HAP-1 (cell line): ENCODE measurements at regions not wholly inside any gene's neighbourhood (a gene's known extent, or its start where the extent isn't known, plus 50 kb on each side); places are given as distances from the start of the nearest gene placed in this dataset.
"Not testable (repeated sequence)": the region's sequence is repeated elsewhere in the genome, so short reads cannot be mapped to it uniquely, and the experiment has no call there.

Experiments used
- DNase-seq, 2 experiments: peaks; one replicate each; pipeline ENCODE4 v3.0.0-alpha.2; 2016 to 2020; ENCODE audit warnings: low spot score in 2 of 2
- H3K27me3 ChIP-seq: fragments of 250-450 bp; sonication (Bioruptor Pico); 2 replicates; pipeline ENCODE4 v1.5.1; 2020; ENCODE audit warnings: low read depth, mild to moderate bottlenecking, moderate library complexity
- H3K36me3 ChIP-seq: fragments of 250-450 bp; sonication (Bioruptor Pico); replicated peaks from 2 replicates; pipeline ENCODE4 v1.5.1; 2020; ENCODE audit warnings: mild to moderate bottlenecking
- H3K4me1 ChIP-seq: fragments of 250-450 bp; sonication (Bioruptor Pico); 2 replicates; pipeline ENCODE4 v1.5.1; 2020; ENCODE audit warnings: mild to moderate bottlenecking
- H3K4me3 ChIP-seq: fragments of 250-450 bp; sonication (Bioruptor Pico); 2 replicates; pipeline ENCODE4 v1.5.1; 2020; ENCODE audit warnings: mild to moderate bottlenecking, moderate library complexity
- H3K9me3 ChIP-seq: fragments of 250-450 bp; sonication (Bioruptor Pico); 2 replicates; pipeline ENCODE4 v1.5.1; 2020; ENCODE audit warnings: mild to moderate bottlenecking, moderate library complexity
- in situ Hi-C: fragments of 300-500 bp; cut with MboI; formaldehyde crosslinking; loops from 3 replicates; pipeline ENCODE4 v1.14.3; 2020; ENCODE audit warnings: low sequenced_read_pairs, inconsistent platforms, mixed read lengths

DNA sequence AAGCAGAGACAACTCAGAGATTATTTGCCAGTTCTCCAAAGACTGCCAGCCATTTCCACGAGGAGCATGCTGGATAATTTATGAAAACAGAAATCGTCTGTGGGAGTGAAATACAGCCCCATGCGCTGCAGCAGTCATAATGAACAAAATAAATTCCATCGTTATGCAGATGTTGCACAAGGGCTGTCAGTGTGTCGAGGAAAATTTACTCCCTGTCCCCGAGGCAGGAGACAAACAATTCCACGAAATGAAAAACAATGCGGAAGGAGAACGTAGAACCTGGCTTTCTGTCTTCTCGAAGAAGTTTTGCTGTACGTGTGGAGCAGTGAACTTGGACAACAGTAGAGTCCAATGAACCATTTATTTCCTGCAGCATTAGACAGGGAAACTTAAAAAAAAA lies 399.4 kb downstream of the CD83 start:
- in situ Hi-C loops, result no loop called here
- H3K4me1 ChIP-seq, result no peaks in the 10 kb centered on the region; the same call in 1 of the 2 replicates
- no peak for DNase-seq
- no peak overlapping the region for H3K4me3 ChIP-seq
- no peaks in the 10 kb centered on the region for H3K36me3 ChIP-seq
- H3K9me3 ChIP-seq, result no peaks in the 10 kb centered on the region
- H3K27me3 ChIP-seq, result no peaks in the 10 kb centered on the region

GRCh38 chr6:14517516-14518105 lies 400.0 kb downstream of the CD83 start:
- no peaks in the 10 kb centered on the region for H3K27me3 ChIP-seq
- DNase-seq, result no peak
- in situ Hi-C loops, result no loop called here
- H3K4me1 ChIP-seq, result no peaks in the 10 kb centered on the region; the same call in 1 of the 2 replicates
- H3K9me3 ChIP-seq, result no peaks in the 10 kb centered on the region
- no peaks in the 10 kb centered on the region for H3K36me3 ChIP-seq
- no peak overlapping the region for H3K4me3 ChIP-seq

DNA sequence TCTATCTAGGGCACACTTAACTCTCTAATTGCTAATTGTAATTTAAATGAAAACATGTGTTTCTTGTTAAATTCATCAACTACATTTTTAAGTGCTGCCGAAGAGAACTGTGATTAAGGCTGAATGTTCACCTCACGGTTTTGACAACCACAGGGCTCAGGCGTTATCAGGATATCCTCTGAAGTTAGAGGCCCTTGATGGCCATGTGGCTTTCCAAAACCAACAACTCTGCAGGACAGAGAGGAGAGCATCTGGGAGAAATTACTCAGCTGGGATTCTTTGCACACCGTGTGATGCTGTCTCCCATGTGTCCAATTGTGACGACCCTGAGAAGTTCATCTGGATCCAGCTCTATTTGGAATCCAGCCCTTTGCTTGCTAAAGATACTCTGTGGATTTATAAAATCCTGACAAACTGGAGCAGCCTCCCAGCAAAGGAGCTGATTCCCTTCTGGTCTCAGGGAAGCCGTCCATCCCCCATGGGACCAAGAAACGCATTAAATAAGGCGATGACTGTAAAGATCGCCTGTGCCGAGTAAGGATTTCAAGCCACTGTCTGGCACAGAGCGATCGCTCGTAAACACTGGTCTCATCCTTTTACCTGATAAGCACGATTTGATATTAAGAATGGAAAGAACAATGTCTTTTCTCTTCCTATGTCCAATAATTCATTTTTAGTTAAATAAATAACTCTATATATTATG lies 401.1 kb downstream of the CD83 start:
- Histone ChIP-seq H3K27me3 (no peaks in the 10 kb centered on the region), H3K36me3 (no peaks in the 10 kb centered on the region), H3K4me1 (no peaks in the 10 kb centered on the region; the same call in 1 of the 2 replicates), H3K9me3 (no peaks in the 10 kb centered on the region), H3K4me3 (no peak overlapping the region)
- in situ Hi-C loops, result no loop called here
- DNase-seq, result no peak

- in situ Hi-C loops, result no loop called here
- no peaks in the 10 kb centered on the region for H3K36me3 ChIP-seq
- H3K4me1 ChIP-seq, result no peaks in the 10 kb centered on the region; the same call in 1 of the 2 replicates
- no peak overlapping the region for H3K4me3 ChIP-seq
- no peaks in the 10 kb centered on the region for H3K9me3 ChIP-seq
- no peaks in the 10 kb centered on the region for H3K27me3 ChIP-seq
- no peak for DNase-seq
Observed at GRCh38 chr6:14520029-14520428, 402.5 kb downstream of the CD83 start.

GRCh38 chr6:14520536-14520935 lies 403.0 kb downstream of the CD83 start:
- no peak for DNase-seq
- no peak overlapping the region for H3K4me3 ChIP-seq
- no peaks in the 10 kb centered on the region; the same call in 1 of the 2 replicates for H3K4me1 ChIP-seq
- no peaks in the 10 kb centered on the region for H3K27me3 ChIP-seq
- no peaks in the 10 kb centered on the region for H3K9me3 ChIP-seq
- in situ Hi-C loops, result no loop called here
- H3K36me3 ChIP-seq, result no peaks in the 10 kb centered on the region

DNA sequence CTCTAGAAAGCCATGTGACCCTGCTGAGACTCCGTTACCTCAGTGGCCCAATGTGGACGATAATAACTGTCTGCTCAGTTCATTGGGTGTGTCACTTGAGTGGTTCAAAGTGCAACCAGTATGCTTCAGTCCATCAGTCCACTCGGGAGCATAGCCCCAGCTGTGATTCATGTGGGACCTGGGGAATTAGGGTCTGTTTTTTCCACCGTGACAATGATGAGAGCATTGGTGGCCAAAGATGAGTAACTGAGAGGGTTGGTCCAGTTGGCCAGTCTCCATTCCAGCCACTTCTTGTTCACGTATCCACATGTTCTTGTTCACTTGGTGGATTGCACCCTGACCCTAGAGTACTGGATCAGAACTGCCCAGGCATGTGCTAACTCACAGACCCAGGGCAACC lies 403.6 kb downstream of the CD83 start:
- H3K4me1 ChIP-seq, result no peaks in the 10 kb centered on the region; the same call in 1 of the 2 replicates
- no peaks in the 10 kb centered on the region for H3K27me3 ChIP-seq
- no peaks in the 10 kb centered on the region for H3K36me3 ChIP-seq
- H3K4me3 ChIP-seq, result no peak overlapping the region
- no peaks in the 10 kb centered on the region for H3K9me3 ChIP-seq
- in situ Hi-C loops, result no loop called here
- DNase-seq, result no peak

- DNase-seq, in situ Hi-C loops, H3K9me3 ChIP-seq, H3K4me3 ChIP-seq, H3K4me1 ChIP-seq, H3K36me3 ChIP-seq, H3K27me3 ChIP-seq: not testable (repeated sequence)
Observed at GRCh38 chr6:14521861-14522260, 404.3 kb downstream of the CD83 start.

- in situ Hi-C loops, result no loop called here
- no peaks in the 10 kb centered on the region for H3K9me3 ChIP-seq
- DNase-seq, result no peak
- no peaks in the 10 kb centered on the region for H3K36me3 ChIP-seq
- no peak overlapping the region for H3K4me3 ChIP-seq
- no peaks in the 10 kb centered on the region for H3K4me1 ChIP-seq
- H3K27me3 ChIP-seq, result no peaks in the 10 kb centered on the region
Observed at GRCh38 chr6:14524319-14524718, 406.7 kb downstream of the CD83 start.

DNA sequence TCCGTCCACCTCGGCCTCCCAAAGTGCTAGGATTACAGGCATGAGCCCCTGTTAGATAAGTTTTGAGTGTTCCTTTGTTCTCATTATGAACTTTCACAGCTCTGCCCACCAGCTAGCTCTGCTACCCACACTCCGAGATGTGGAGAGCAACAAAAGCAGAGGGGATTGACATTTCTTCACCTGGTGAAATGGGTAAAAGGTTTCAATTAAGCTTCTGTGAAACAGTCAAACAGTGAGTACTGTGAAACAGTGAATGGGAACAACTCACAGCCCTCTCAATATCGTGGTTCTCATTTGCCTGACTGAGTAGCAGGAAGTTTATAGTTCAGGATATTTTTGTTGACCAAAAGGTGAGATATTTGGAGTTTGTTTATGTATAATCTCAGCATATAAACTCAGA lies 412.8 kb downstream of the CD83 start:
- H3K4me1 ChIP-seq, result no peaks in the 10 kb centered on the region
- H3K36me3 ChIP-seq, result no peaks in the 10 kb centered on the region
- DNase-seq, result no peak
- H3K9me3 ChIP-seq, result no peaks in the 10 kb centered on the region
- H3K4me3 ChIP-seq, result no peak overlapping the region
- in situ Hi-C loops, result no loop called here
- H3K27me3 ChIP-seq, result no peaks in the 10 kb centered on the region

DNA sequence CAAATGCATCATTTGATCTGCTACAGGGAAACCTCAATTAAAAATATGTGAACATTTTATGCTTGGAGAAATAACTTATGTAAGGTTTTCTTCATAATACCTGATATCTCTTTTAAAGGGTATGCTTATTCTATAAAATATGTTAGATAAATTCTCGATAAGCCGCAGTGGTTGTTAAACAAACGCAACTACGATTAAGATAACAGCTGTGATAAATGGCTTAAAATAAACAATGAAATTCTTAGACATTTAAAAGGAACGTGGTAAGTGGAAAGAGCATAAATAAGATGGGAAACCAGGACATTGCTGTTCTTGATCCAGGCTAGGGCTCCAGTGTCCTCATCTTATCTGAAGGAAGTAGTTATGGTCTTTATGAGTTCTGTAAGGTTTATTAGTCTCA lies 415.9 kb downstream of the CD83 start:
- no peak for DNase-seq
- Histone ChIP-seq H3K4me1 (no peaks in the 10 kb centered on the region), H3K27me3 (no peaks in the 10 kb centered on the region), H3K9me3 (no peaks in the 10 kb centered on the region), H3K36me3 (no peaks in the 10 kb centered on the region), H3K4me3 (no peak overlapping the region)
- in situ Hi-C loops, result no loop called here

- in situ Hi-C loops, result no loop called here
- Histone ChIP-seq H3K36me3 (no peaks in the 10 kb centered on the region), H3K4me3 (no peak overlapping the region), H3K27me3 (no peaks in the 10 kb centered on the region), H3K9me3 (no peaks in the 10 kb centered on the region), H3K4me1 (no peaks in the 10 kb centered on the region)
- no peak for DNase-seq
Observed at GRCh38 chr6:14537030-14537429, 419.5 kb downstream of the CD83 start.

DNA sequence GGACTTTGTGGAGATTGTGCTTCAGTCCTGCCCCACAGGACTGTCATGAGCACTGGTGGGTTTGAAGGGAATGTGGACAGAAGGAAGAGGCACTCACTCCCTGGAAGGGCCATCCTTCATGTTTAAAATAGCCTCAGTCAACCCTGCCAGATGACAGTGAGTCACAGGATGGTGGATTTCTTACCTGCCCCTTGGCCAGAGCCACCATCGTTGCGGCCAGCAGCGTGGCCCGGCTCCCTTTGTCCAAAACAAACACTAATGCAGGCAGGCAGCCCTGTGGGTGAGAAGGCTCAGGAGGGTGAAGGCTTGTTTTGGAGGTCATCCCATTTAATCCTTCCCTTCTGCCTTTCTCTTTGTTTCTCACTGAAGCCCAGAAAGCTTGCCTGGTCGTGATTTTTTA lies 422.7 kb downstream of the CD83 start:
- in situ Hi-C loops, result no loop called here
- no peaks in the 10 kb centered on the region for H3K27me3 ChIP-seq
- no peaks in the 10 kb centered on the region for H3K36me3 ChIP-seq
- H3K4me1 ChIP-seq, result no peaks in the 10 kb centered on the region
- H3K9me3 ChIP-seq, result no peaks in the 10 kb centered on the region
- H3K4me3 ChIP-seq, result no peak overlapping the region
- no peak for DNase-seq

- DNase-seq, result no peak
- in situ Hi-C loops, result no loop called here
- no peaks in the 10 kb centered on the region for H3K4me1 ChIP-seq
- no peaks in the 10 kb centered on the region for H3K9me3 ChIP-seq
- H3K36me3 ChIP-seq, result no peaks in the 10 kb centered on the region
- no peaks in the 10 kb centered on the region for H3K27me3 ChIP-seq
- no peak overlapping the region for H3K4me3 ChIP-seq
Observed at GRCh38 chr6:14540810-14541540, 423.4 kb downstream of the CD83 start.

GRCh38 chr6:14542670-14543366 lies 425.2 kb downstream of the CD83 start:
- in situ Hi-C loops, result no loop called here
- H3K27me3 ChIP-seq, result no peaks in the 10 kb centered on the region
- H3K4me1 ChIP-seq, result no peaks in the 10 kb centered on the region
- H3K4me3 ChIP-seq, result no peak overlapping the region
- H3K9me3 ChIP-seq, result no peaks in the 10 kb centered on the region
- no peak for DNase-seq
- H3K36me3 ChIP-seq, result no peaks in the 10 kb centered on the region
